ENCODE measurements at regions not wholly inside any gene's neighbourhood (a gene's known extent, or its start where the extent isn't known, plus 50 kb on each side); places are given as distances from the start of the nearest gene placed in this dataset.

DNA sequence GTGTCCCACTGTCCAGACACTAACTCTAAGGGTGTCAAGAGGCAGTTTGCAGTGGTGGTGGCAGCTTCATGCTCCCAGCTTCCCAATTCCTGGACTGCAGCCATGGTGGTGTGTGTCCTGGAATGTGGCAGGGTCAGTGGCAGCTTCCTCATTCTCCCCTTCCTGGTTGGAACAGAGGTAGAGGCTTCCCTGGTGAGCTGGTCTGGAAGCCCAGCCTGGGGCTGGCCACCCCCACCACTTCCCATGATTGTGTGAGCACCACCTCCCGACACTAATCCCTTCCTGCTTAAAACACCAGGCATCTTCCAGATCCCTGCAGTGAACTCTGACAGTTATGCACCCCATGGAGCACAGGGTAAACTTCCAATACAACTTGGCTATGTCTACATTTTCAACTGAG lies 134.9 kb downstream of the RAP2A start:
- ChIA-PET CTCF (no interaction called here), POLR2A (no interaction called here)
- Mint-ChIP-seq H3K4me1 (no peaks in the 10 kb centered on the region), H3K36me3 (ENCODE audit: low read depth) (no peaks in the 10 kb centered on the region), H3K27ac (no peak overlapping the region), H3K27me3 (peaks cover 11% of the 10 kb centered on the region), H3K4me3 (no peak overlapping the region), H3K9me3 (no peaks in the 10 kb centered on the region)
- DNase-seq, result no peak

DNA sequence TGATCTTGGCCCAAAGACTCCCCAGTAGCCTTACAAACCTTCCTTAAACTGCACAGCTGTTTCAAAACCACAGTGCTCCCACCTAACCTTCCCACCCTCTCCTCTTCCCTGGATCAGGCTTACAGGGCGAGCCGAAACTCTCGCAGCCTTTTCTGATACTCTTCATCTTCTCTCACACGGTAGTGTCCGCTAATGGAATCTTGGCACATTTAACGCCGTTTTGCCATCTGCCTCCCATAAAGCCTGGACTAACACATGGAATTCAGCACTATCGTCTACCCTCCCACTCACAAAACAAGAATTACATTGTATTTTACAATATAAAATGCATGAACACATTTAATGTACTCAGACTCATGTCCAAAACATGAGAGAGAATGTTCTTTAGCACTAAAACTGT lies 135.9 kb downstream of the RAP2A start:
- H3K36me3 Mint-ChIP-seq (ENCODE audit: low read depth), result no peaks in the 10 kb centered on the region
- no peak overlapping the region for H3K27ac Mint-ChIP-seq
- no peaks in the 10 kb centered on the region for H3K9me3 Mint-ChIP-seq
- ChIA-PET CTCF (no interaction called here), POLR2A (no interaction called here)
- H3K4me1 Mint-ChIP-seq, result no peaks in the 10 kb centered on the region
- peaks cover 11% of the 10 kb centered on the region for H3K27me3 Mint-ChIP-seq
- H3K4me3 Mint-ChIP-seq, result no peak overlapping the region
- no peak for DNase-seq

DNA sequence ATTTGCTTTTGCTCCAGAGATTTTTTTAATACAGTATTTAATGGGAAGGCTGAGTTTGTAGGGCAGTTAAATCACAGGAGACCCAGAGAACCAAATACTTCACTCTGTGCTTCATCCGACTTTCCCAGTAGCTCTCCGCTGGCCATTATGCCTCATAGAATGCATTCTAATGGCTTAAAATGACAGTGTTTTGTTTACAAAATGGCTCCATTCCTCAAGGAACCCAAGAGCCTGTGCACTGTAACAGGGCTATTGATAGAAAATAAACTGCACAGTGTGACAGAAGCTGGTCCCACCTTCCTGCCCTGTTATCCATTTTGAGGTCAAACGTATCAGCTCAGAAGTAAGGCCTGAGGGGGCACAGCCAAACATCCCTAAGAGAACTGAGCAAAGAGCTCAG lies 136.5 kb downstream of the RAP2A start:
- Mint-ChIP-seq H3K4me3 (no peak overlapping the region), H3K9me3 (no peaks in the 10 kb centered on the region), H3K27ac (no peak overlapping the region), H3K27me3 (peaks cover 12% of the 10 kb centered on the region), H3K4me1 (no peaks in the 10 kb centered on the region), H3K36me3 (ENCODE audit: low read depth) (no peaks in the 10 kb centered on the region)
- POLR2A ChIA-PET, result no interaction called here
- no peak for DNase-seq
- CTCF ChIA-PET, result no interaction called here

- peaks cover 19% of the 10 kb centered on the region for H3K27me3 Mint-ChIP-seq
- no peak overlapping the region for H3K27ac Mint-ChIP-seq
- H3K9me3 Mint-ChIP-seq, result no peaks in the 10 kb centered on the region
- no peaks in the 10 kb centered on the region for H3K36me3 Mint-ChIP-seq (ENCODE audit: low read depth)
- no peak overlapping the region for H3K4me3 Mint-ChIP-seq
- POLR2A ChIA-PET, result no interaction called here
- no peaks in the 10 kb centered on the region for H3K4me1 Mint-ChIP-seq
- CTCF ChIA-PET, result no interaction called here
- no peak for DNase-seq
Observed at GRCh38 chr13:97573011-97573410, 139.0 kb downstream of the RAP2A start.

- peaks cover 16% of the 10 kb centered on the region for H3K27me3 Mint-ChIP-seq
- ChIA-PET CTCF (interaction anchor here (0.6 to 1.3 kb wide), 2 partner anchors 205 to 218 kb away, joined by 3 read pairs; no protein-coding TSS in a partner anchor), POLR2A (no interaction called here)
- H3K36me3 Mint-ChIP-seq (ENCODE audit: low read depth), result no peaks in the 10 kb centered on the region
- no peak overlapping the region for H3K4me3 Mint-ChIP-seq
- no peak for DNase-seq
- no peaks in the 10 kb centered on the region for H3K9me3 Mint-ChIP-seq
- H3K4me1 Mint-ChIP-seq, result no peaks in the 10 kb centered on the region
- no peak overlapping the region for H3K27ac Mint-ChIP-seq
Observed at GRCh38 chr13:97574926-97575325, 141.0 kb downstream of the RAP2A start.

- Mint-ChIP-seq H3K27ac (no peak overlapping the region), H3K27me3 (peaks cover 16% of the 10 kb centered on the region), H3K36me3 (ENCODE audit: low read depth) (no peaks in the 10 kb centered on the region), H3K4me1 (peaks cover 4% of the 10 kb centered on the region), H3K9me3 (no peaks in the 10 kb centered on the region), H3K4me3 (no peak overlapping the region)
- DNase-seq, result no peak
- POLR2A ChIA-PET, result no interaction called here
- CTCF ChIA-PET, result no interaction called here
Observed at GRCh38 chr13:97577026-97577425, 143.1 kb downstream of the RAP2A start.

- no peaks in the 10 kb centered on the region for H3K9me3 Mint-ChIP-seq
- H3K27me3 Mint-ChIP-seq, result peaks cover 11% of the 10 kb centered on the region
- DNase-seq, result no peak
- ChIA-PET CTCF (no interaction called here), POLR2A (interaction anchor here (1.8 kb wide), 1 partner anchor 149 kb away, joined by 4 read pairs; no protein-coding TSS in a partner anchor)
- no peaks in the 10 kb centered on the region for H3K36me3 Mint-ChIP-seq (ENCODE audit: low read depth)
- no peak overlapping the region for H3K27ac Mint-ChIP-seq
- H3K4me3 Mint-ChIP-seq, result no peak overlapping the region
- H3K4me1 Mint-ChIP-seq, result peaks cover 19% of the 10 kb centered on the region
Observed at GRCh38 chr13:97582170-97582569, 148.2 kb downstream of the RAP2A start.

- Mint-ChIP-seq H3K27me3 (peaks cover 3% of the 10 kb centered on the region), H3K4me1 (peaks cover 19% of the 10 kb centered on the region), H3K4me3 (no peak overlapping the region), H3K9me3 (no peaks in the 10 kb centered on the region), H3K27ac (peak overlapping the region; percentile 74), H3K36me3 (ENCODE audit: low read depth) (no peaks in the 10 kb centered on the region)
- CTCF ChIA-PET, result no interaction called here
- POLR2A ChIA-PET, result interaction anchor here (1.5 kb wide), 1 partner anchor 151 kb away, joined by 5 read pairs; the partner anchor contains the start of gene RAP2A
- no peak for DNase-seq
Observed at GRCh38 chr13:97583907-97584497, 150.0 kb downstream of the RAP2A start.

- CTCF ChIA-PET, result no interaction called here
- Mint-ChIP-seq H3K4me1 (peaks cover 16% of the 10 kb centered on the region), H3K36me3 (ENCODE audit: low read depth) (no peaks in the 10 kb centered on the region), H3K4me3 (no peak overlapping the region), H3K27me3 (peaks cover 3% of the 10 kb centered on the region), H3K9me3 (no peaks in the 10 kb centered on the region), H3K27ac (no peak overlapping the region)
- DNase-seq, result no peak
- POLR2A ChIA-PET, result no interaction called here
Observed at GRCh38 chr13:97586941-97587340, 153.0 kb downstream of the RAP2A start.

GRCh38 chr13:97588993-97589392 lies 155.0 kb downstream of the RAP2A start:
- ChIA-PET CTCF (no interaction called here), POLR2A (no interaction called here)
- H3K27ac Mint-ChIP-seq, result no peak overlapping the region
- H3K9me3 Mint-ChIP-seq, result peaks cover 2% of the 10 kb centered on the region
- H3K4me1 Mint-ChIP-seq, result peaks cover 3% of the 10 kb centered on the region
- DNase-seq, result no peak
- peaks cover 3% of the 10 kb centered on the region for H3K27me3 Mint-ChIP-seq
- no peak overlapping the region for H3K4me3 Mint-ChIP-seq
- H3K36me3 Mint-ChIP-seq (ENCODE audit: low read depth), result no peaks in the 10 kb centered on the region

DNA sequence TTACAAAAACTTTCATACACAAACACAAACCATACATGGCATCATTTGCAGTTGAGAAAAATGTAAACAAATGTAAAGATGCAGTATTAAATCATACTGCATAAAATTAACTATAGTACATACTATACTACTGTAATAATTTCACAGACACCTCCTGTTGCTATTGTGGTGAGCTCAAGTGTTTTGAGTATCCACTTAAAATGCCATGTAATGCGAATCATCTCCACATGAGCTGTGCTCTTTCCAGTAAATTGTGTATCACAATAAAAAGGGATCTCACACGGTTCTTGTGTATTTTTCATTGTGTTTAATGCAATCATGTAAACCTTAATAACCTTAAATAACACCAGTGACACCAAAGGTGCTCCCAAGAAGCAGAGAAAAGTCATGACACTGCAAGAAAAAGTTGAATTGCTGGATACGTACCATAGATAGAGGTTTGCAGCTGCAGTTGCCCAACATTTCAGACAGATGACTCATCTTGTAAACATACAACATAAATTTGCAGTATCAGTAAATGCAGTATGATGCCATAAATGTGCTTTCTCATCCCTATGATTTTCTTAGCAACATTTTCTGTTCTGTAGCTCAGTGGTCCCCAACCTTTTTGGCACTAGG lies 166.6 kb downstream of the RAP2A start:
- H3K27ac Mint-ChIP-seq, result no peak overlapping the region
- no peaks in the 10 kb centered on the region for H3K4me1 Mint-ChIP-seq
- peaks cover 7% of the 10 kb centered on the region for H3K27me3 Mint-ChIP-seq
- DNase-seq, result no peak
- H3K9me3 Mint-ChIP-seq, result no peaks in the 10 kb centered on the region
- no peaks in the 10 kb centered on the region for H3K36me3 Mint-ChIP-seq (ENCODE audit: low read depth)
- no peak overlapping the region for H3K4me3 Mint-ChIP-seq
- ChIA-PET CTCF (no interaction called here), POLR2A (no interaction called here)

- no peak overlapping the region for H3K4me3 Mint-ChIP-seq
- ChIA-PET CTCF (no interaction called here), POLR2A (no interaction called here)
- no peaks in the 10 kb centered on the region for H3K9me3 Mint-ChIP-seq
- H3K4me1 Mint-ChIP-seq, result no peaks in the 10 kb centered on the region
- H3K27me3 Mint-ChIP-seq, result peaks cover 4% of the 10 kb centered on the region
- H3K36me3 Mint-ChIP-seq (ENCODE audit: low read depth), result no peaks in the 10 kb centered on the region
- DNase-seq, result no peak
- H3K27ac Mint-ChIP-seq, result no peak overlapping the region
Observed at GRCh38 chr13:97615266-97615665, 181.3 kb downstream of the RAP2A start.

- H3K4me3 Mint-ChIP-seq, result no peak overlapping the region
- POLR2A ChIA-PET, result no interaction called here
- CTCF ChIA-PET, result no interaction called here
- H3K36me3 Mint-ChIP-seq (ENCODE audit: low read depth), result no peaks in the 10 kb centered on the region
- H3K27me3 Mint-ChIP-seq, result peaks cover 4% of the 10 kb centered on the region
- no peak overlapping the region for H3K27ac Mint-ChIP-seq
- H3K9me3 Mint-ChIP-seq, result no peaks in the 10 kb centered on the region
- H3K4me1 Mint-ChIP-seq, result no peaks in the 10 kb centered on the region
- DNase-seq, result no peak
Observed at GRCh38 chr13:97616385-97616784, 182.4 kb downstream of the RAP2A start.

GRCh38 chr13:97621025-97621424 lies 187.1 kb downstream of the RAP2A start:
- CTCF ChIA-PET, result no interaction called here
- Mint-ChIP-seq H3K27me3 (no peaks in the 10 kb centered on the region), H3K36me3 (ENCODE audit: low read depth) (no peaks in the 10 kb centered on the region), H3K4me1 (no peaks in the 10 kb centered on the region), H3K27ac (no peak overlapping the region), H3K9me3 (no peaks in the 10 kb centered on the region), H3K4me3 (no peak overlapping the region)
- POLR2A ChIA-PET, result no interaction called here
- no peak for DNase-seq
